Dedifferentiated amniotic fluid mesenchymal stem cell (primary cell): ENCODE measurements at regions not wholly inside any gene's neighbourhood (a gene's known extent, or its start where the extent isn't known, plus 50 kb on each side); places are given as distances from the start of the nearest gene placed in this dataset.

ENCODE experiments used
- DNase-seq: peaks from one replicate; pipeline ENCODE4 v3.0.0-alpha.2; 2016; ENCODE audit errors: extremely low spot score

GRCh38 chr14:94960285-94961001, 190.5 kb upstream of the GSC start:
- DNase-seq = no peak

- no peak for DNase-seq
Measured at GRCh38 chr14:94953541-94954260, 183.8 kb upstream of the GSC start.

- DNase-seq = no peak
Measured at GRCh38 chr14:94952097-94952496, 182.2 kb upstream of the GSC start.

- no peak for DNase-seq
Measured at GRCh38 chr14:94946244-94946643, 176.3 kb upstream of the GSC start.

- DNase-seq = no peak
Measured at GRCh38 chr14:94945615-94946014, 175.7 kb upstream of the GSC start.

GRCh38 chr14:94944636-94945258, 174.8 kb upstream of the GSC start:
- DNase-seq = no peak

- no peak for DNase-seq
Measured at GRCh38 chr14:94942601-94943000, 172.7 kb upstream of the GSC start.

GRCh38 chr14:94941311-94941710, 171.4 kb upstream of the GSC start:
- no peak for DNase-seq

GRCh38 chr14:94940263-94940993, 170.5 kb upstream of the GSC start:
- no peak for DNase-seq

GRCh38 chr14:94938016-94938415, 168.1 kb upstream of the GSC start:
- DNase-seq = no peak

- no peak for DNase-seq
Measured at GRCh38 chr14:94936901-94937685, 167.2 kb upstream of the GSC start.

GRCh38 chr14:94936401-94936892, 166.5 kb upstream of the GSC start:
- DNase-seq = no peak

GRCh38 chr14:94935706-94936300, 165.9 kb upstream of the GSC start:
- DNase-seq = no peak

GRCh38 chr14:94934276-94934810, 164.4 kb upstream of the GSC start:
- no peak for DNase-seq

GRCh38 chr14:94933486-94933885, 163.6 kb upstream of the GSC start:
- peak; percentile 20 for DNase-seq

- no peak for DNase-seq
Measured at GRCh38 chr14:94932589-94932988, 162.7 kb upstream of the GSC start.

GRCh38 chr14:94930690-94931089, 160.8 kb upstream of the GSC start:
- DNase-seq = no peak

GRCh38 chr14:94929354-94929753, 159.4 kb upstream of the GSC start:
- no peak for DNase-seq

GRCh38 chr14:94926176-94926575, 156.3 kb upstream of the GSC start:
- no peak for DNase-seq

GRCh38 chr14:94925416-94926173, 155.7 kb upstream of the GSC start:
- DNase-seq = no peak
